ENCODE measurements at regions not wholly inside any gene's neighbourhood (a gene's known extent, or its start where the extent isn't known, plus 50 kb on each side); places are given as distances from the start of the nearest gene placed in this dataset.

GRCh38 chr5:75935572-75935971 is 147.6 kb upstream of the SV2C start:
- no peak for TF ChIP-seq REST (IDR thresholded peaks at IDR 0.05; ENCODE audit: low read depth)
- TF ChIP-seq EP300 (IDR thresholded peaks at IDR 0.05; ENCODE audit: borderline replicate concordance) = no peak
- no peak for TF ChIP-seq RAD21 (IDR thresholded peaks at IDR 0.05; ENCODE audit: low read depth)
- TF ChIP-seq USF1 (IDR thresholded peaks at IDR 0.05) = no peak
- TF ChIP-seq CREB1 (IDR thresholded peaks at IDR 0.05; ENCODE audit: low read depth) = no peak
- TF ChIP-seq TAF1 (IDR thresholded peaks at IDR 0.05; ENCODE audit: low read depth) = no peak

Data from Ishikawa (cell line).